ENCODE measurements at regions not wholly inside any gene's neighbourhood (a gene's known extent, or its start where the extent isn't known, plus 50 kb on each side); places are given as distances from the start of the nearest gene placed in this dataset.

- no peak for TF ChIP-seq GATA1 (IDR thresholded peaks at IDR 0.05; ENCODE audit: low read depth, low read length)
- no peak for TF ChIP-seq POLR2A (IDR thresholded peaks at IDR 0.05; ENCODE audit: low read length)
- no peak for DNase-seq
Observed at GRCh38 chr3:19093084-19093483, 55.2 kb upstream of the KCNH8 start.

DNA sequence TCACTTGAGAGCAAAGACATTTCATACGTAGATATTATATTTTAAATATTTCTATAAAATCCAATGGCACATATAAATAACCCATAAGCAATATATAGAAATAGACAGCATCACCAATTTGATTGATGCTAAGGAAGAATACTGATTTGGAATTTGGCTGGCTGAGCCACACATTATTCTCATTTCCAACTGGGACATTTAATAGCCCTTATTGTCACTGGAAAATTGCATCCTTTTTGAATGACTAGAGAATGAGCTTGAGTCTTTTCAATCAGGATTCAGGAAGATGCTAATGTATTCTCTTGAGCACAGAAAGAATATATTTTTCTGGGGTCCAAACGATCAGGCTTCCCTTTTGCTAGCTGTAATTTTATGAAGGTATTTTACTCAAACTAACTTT is 70.9 kb upstream of the KCNH8 start:
- no peak for DNase-seq
- TF ChIP-seq GATA1 (IDR thresholded peaks at IDR 0.05; ENCODE audit: low read depth, low read length) (no peak), POLR2A (IDR thresholded peaks at IDR 0.05; ENCODE audit: low read length) (no peak)

GRCh38 chr3:19075037-19075436 is 73.3 kb upstream of the KCNH8 start:
- TF ChIP-seq GATA1 (IDR thresholded peaks at IDR 0.05; ENCODE audit: low read depth, low read length) (no peak), POLR2A (IDR thresholded peaks at IDR 0.05; ENCODE audit: low read length) (no peak)
- no peak for DNase-seq

GRCh38 chr3:19074257-19074900 is 73.9 kb upstream of the KCNH8 start:
- TF ChIP-seq GATA1 (IDR thresholded peaks at IDR 0.05; ENCODE audit: low read depth, low read length) (no peak), POLR2A (IDR thresholded peaks at IDR 0.05; ENCODE audit: low read length) (no peak)
- DNase-seq: no peak

- no peak for TF ChIP-seq GATA1 (IDR thresholded peaks at IDR 0.05; ENCODE audit: low read depth, low read length)
- TF ChIP-seq POLR2A (IDR thresholded peaks at IDR 0.05; ENCODE audit: low read length): no peak
- no peak for DNase-seq
Observed at GRCh38 chr3:19073341-19074105, 74.8 kb upstream of the KCNH8 start.

DNA sequence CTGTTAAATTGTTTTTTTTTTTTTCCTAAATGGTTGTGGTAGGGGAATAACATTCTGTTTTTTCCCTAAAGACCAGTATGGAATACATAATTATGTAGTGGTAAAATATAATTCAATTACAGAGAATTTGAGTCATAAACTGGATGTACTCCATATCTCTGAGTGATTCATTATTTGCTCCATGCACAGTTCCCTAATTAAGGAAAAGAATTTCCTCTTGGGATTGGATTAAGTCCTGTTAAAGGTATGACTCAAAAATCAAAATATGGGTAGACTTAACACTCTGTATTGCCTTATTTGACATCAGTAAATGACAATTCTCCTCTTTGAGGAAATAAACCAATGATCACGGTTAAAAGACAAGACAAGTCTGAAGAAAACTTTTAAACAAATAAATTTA is 78.0 kb upstream of the KCNH8 start:
- TF ChIP-seq POLR2A (IDR thresholded peaks at IDR 0.05; ENCODE audit: low read length): no peak
- no peak for TF ChIP-seq GATA1 (IDR thresholded peaks at IDR 0.05; ENCODE audit: low read depth, low read length)
- no peak for DNase-seq

DNA sequence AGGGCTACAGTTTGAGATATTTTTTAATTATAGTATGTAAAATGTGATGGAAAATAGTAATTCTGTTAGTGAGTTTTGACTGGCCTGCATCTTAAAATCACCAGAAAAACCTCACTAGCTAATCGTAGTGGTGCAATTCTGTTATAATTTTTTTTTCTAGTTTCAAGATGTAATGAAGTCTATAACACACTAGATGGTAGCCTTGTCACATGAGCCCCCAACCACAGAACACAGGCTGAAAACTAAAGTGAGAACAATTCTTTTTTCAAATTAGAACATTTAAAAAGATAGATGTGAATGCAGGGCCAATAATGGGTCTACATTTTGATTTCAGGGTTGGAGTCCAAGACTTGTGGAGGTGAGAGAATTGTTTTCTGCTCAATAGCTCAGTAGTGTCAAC is 83.3 kb upstream of the KCNH8 start:
- no peak for TF ChIP-seq POLR2A (IDR thresholded peaks at IDR 0.05; ENCODE audit: low read length)
- no peak for TF ChIP-seq GATA1 (IDR thresholded peaks at IDR 0.05; ENCODE audit: low read depth, low read length)
- no peak for DNase-seq

GRCh38 chr3:19063936-19064335 is 84.4 kb upstream of the KCNH8 start:
- no peak for DNase-seq
- TF ChIP-seq GATA1 (IDR thresholded peaks at IDR 0.05; ENCODE audit: low read depth, low read length) (no peak), POLR2A (IDR thresholded peaks at IDR 0.05; ENCODE audit: low read length) (no peak)

GRCh38 chr3:19060404-19060803 is 87.9 kb upstream of the KCNH8 start:
- TF ChIP-seq GATA1 (IDR thresholded peaks at IDR 0.05; ENCODE audit: low read depth, low read length) (no peak), POLR2A (IDR thresholded peaks at IDR 0.05; ENCODE audit: low read length) (no peak)
- no peak for DNase-seq

DNA sequence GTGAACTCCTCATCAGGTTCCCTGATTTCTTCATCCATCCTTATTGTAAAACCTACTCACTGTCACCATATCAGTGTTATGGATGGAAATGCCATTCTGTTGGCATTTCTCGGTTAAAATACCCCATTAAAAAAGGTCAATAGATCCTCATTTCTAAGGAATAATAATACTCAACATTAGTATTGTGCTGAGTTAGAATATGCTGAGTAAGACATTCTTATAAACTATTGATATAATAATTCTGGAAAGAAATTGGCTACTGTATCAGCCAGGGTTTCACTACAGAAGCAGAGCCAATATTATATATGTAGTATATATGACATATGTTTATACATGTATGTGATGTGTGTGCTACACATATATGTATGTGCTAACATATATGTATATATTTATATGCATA is 95.4 kb upstream of the KCNH8 start:
- no peak for TF ChIP-seq POLR2A (IDR thresholded peaks at IDR 0.05; ENCODE audit: low read length)
- TF ChIP-seq GATA1 (IDR thresholded peaks at IDR 0.05; ENCODE audit: low read depth, low read length): no peak
- no peak for DNase-seq

DNA sequence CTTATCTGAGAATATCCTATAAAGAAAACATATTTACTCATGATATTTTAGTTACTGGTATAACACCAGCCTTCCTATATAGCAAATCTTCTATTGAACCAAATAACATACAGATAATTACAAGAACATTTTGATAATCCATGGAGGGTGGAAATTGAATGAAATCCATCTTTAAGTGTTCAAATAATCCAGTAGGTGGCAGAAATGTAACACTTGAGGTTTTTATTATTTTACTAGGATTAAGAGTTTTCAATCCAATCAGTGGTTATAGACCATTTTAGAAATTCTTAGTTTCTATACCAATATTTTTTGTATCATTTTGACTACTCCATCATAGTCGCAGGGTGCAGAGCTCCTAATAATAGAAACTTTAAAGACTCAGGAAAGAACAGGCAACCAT is 101.9 kb upstream of the KCNH8 start:
- DNase-seq: no peak
- TF ChIP-seq POLR2A (IDR thresholded peaks at IDR 0.05; ENCODE audit: low read length): no peak

- TF ChIP-seq GATA1 (IDR thresholded peaks at IDR 0.05; ENCODE audit: low read depth, low read length) (no peak), POLR2A (IDR thresholded peaks at IDR 0.05; ENCODE audit: low read length) (no peak)
- no peak for DNase-seq
Observed at GRCh38 chr3:19030522-19030839, 117.8 kb upstream of the KCNH8 start.

- no peak for TF ChIP-seq GATA1 (IDR thresholded peaks at IDR 0.05; ENCODE audit: low read depth, low read length)
- no peak for TF ChIP-seq POLR2A (IDR thresholded peaks at IDR 0.05; ENCODE audit: low read length)
- no peak for DNase-seq
Observed at GRCh38 chr3:19029837-19030521, 118.3 kb upstream of the KCNH8 start.

DNA sequence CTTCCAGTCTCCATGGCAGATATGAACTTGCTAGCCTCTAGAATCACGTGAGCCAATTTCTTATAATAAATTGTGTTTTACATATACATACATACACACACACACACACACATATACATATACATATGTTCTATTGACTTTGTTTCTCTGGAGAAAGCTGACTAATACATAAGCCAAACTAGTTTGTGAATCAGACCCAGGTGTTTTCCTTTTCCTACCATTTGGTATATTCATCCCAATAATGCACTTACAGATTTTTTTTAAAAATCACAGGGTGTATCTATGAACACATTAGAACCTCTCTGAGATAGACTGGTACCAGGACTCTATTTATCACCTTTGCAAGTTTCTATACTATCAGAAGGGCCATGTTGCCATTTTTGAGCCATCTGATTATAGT is 122.9 kb upstream of the KCNH8 start:
- DNase-seq: no peak
- TF ChIP-seq POLR2A (IDR thresholded peaks at IDR 0.05; ENCODE audit: low read length) (no peak), GATA1 (IDR thresholded peaks at IDR 0.05; ENCODE audit: low read depth, low read length) (no peak)

DNA sequence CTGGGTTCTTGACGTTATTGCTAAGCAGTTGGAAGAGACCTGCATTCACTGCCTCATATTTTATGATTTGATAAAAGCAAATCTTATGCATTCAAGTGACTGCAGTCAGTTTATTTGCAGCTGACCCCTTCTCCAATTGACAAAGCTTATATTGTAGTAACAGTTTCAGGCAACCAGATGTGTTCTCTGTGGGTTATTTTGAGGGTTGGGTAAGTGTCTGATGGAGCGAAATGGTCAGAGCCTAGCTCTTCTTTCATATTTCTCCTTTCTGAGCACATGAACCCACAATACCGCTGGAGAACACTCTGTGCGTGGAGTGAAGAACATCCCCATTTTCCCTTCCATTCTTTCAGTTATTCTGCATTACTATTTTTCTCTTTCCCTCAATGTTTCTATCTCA is 125.8 kb upstream of the KCNH8 start:
- TF ChIP-seq POLR2A (IDR thresholded peaks at IDR 0.05; ENCODE audit: low read length): no peak
- TF ChIP-seq GATA1 (IDR thresholded peaks at IDR 0.05; ENCODE audit: low read depth, low read length): no peak

More for the DNA sequence above, 125.8 kb upstream of the KCNH8 start:
- no peak for DNase-seq

Data from erythroblast (primary cell).